NT2/D1 (cell line): ENCODE measurements at regions not wholly inside any gene's neighbourhood (a gene's known extent, or its start where the extent isn't known, plus 50 kb on each side); places are given as distances from the start of the nearest gene placed in this dataset.

Experiments used
- DNase-seq: peaks from one replicate; pipeline ENCODE4 v3.0.0-alpha.2; 2011; ENCODE audit warnings: low read depth, low spot score
- H3K27me3 ChIP-seq: 2 replicates; pipeline ENCODE4 v1.6.0; 2011; ENCODE audit warnings: mild to moderate bottlenecking; ENCODE audit not compliant: insufficient read length, insufficient read depth
- H3K36me3 ChIP-seq: 2 replicates; pipeline ENCODE4 v1.6.1; 2011; ENCODE audit warnings: mild to moderate bottlenecking, low read length, mixed read lengths; ENCODE audit not compliant: insufficient read depth, insufficient read length
- H3K4me1 ChIP-seq: 2 replicates; pipeline ENCODE4 v1.5.1; 2011; ENCODE audit not compliant: insufficient read depth, insufficient read length
- H3K4me3 ChIP-seq: 2 replicates; pipeline ENCODE4 v1.5.1; 2011; ENCODE audit warnings: low read depth; ENCODE audit not compliant: insufficient read length
- H3K9ac ChIP-seq: 2 replicates; pipeline ENCODE4 v1.6.0; 2011; ENCODE audit warnings: low read depth; ENCODE audit not compliant: insufficient read length
- H3K9me3 ChIP-seq: 2 replicates; pipeline ENCODE4 v1.5.1; 2011; ENCODE audit warnings: mild to moderate bottlenecking, low read length; ENCODE audit not compliant: insufficient read depth
- SUZ12 ChIP-seq: IDR thresholded peaks from 2 replicates; pipeline ENCODE4 v1.6.1; 2011; ENCODE audit not compliant: insufficient read length, insufficient read depth; ENCODE audit errors: extremely low read depth
- YY1 ChIP-seq: IDR thresholded peaks from 2 replicates; pipeline ENCODE4 v1.6.1; 2011; ENCODE audit not compliant: insufficient read length, insufficient read depth
- ZNF274 ChIP-seq: IDR thresholded peaks from 2 replicates; pipeline ENCODE4 v1.6.1; 2011; ENCODE audit warnings: mild to moderate bottlenecking, low read depth, low read length

- Histone ChIP-seq H3K4me3 (no peak overlapping the region), H3K36me3 (no peaks in the 10 kb centered on the region), H3K9ac (no peak overlapping the region), H3K4me1 (peaks cover under 1% of the 10 kb centered on the region), H3K9me3 (no peaks in the 10 kb centered on the region), H3K27me3 (no peaks in the 10 kb centered on the region)
- no peak for DNase-seq
- TF ChIP-seq YY1 = no peak
Observed at GRCh38 chr15:88749699-88750098, 53.5 kb upstream of the ACAN start.

GRCh38 chr15:88752501-88752900 is 50.7 kb upstream of the ACAN start:
- Histone ChIP-seq H3K27me3 (no peaks in the 10 kb centered on the region), H3K36me3 (no peaks in the 10 kb centered on the region), H3K4me1 (no peaks in the 10 kb centered on the region), H3K4me3 (no peak overlapping the region), H3K9ac (no peak overlapping the region), H3K9me3 (no peaks in the 10 kb centered on the region)
- TF ChIP-seq YY1 (no peak), ZNF274 (no peak), SUZ12 (no peak)
- DNase-seq = no peak

GRCh38 chr15:88752951-88753350 is 50.3 kb upstream of the ACAN start:
- TF ChIP-seq SUZ12 (no peak), YY1 (no peak), ZNF274 (no peak)
- Histone ChIP-seq H3K9ac (no peak overlapping the region), H3K4me3 (no peak overlapping the region), H3K36me3 (no peaks in the 10 kb centered on the region), H3K27me3 (no peaks in the 10 kb centered on the region), H3K4me1 (no peaks in the 10 kb centered on the region), H3K9me3 (no peaks in the 10 kb centered on the region)
- no peak for DNase-seq
